HG03097 (cell line): ENCODE measurements at regions not wholly inside any gene's neighbourhood (a gene's known extent, or its start where the extent isn't known, plus 50 kb on each side); places are given as distances from the start of the nearest gene placed in this dataset.

Source experiments
- ATAC-seq: cut with Tn5 transposase; IDR thresholded peaks from one replicate; pipeline ENCODE4 v1.9.1; 2021; ENCODE audit not compliant: unreplicated experiment, low FRiP score

- no peak for ATAC-seq
Measured at GRCh38 chr2:385785-386184, 97.9 kb upstream of the ALKAL2 start.

GRCh38 chr2:385061-385460 is 97.2 kb upstream of the ALKAL2 start:
- ATAC-seq = no peak

GRCh38 chr2:383888-384287 is 96.0 kb upstream of the ALKAL2 start:
- no peak for ATAC-seq

GRCh38 chr2:383178-383577 is 95.3 kb upstream of the ALKAL2 start:
- ATAC-seq = no peak

GRCh38 chr2:382728-383022 is 94.8 kb upstream of the ALKAL2 start:
- no peak for ATAC-seq

- ATAC-seq = no peak
Measured at GRCh38 chr2:381941-382727, 94.2 kb upstream of the ALKAL2 start.

GRCh38 chr2:381181-381580 is 93.3 kb upstream of the ALKAL2 start:
- no peak for ATAC-seq

- ATAC-seq = no peak
Measured at GRCh38 chr2:380772-381171, 92.9 kb upstream of the ALKAL2 start.

- no peak for ATAC-seq
Measured at GRCh38 chr2:380221-380620, 92.3 kb upstream of the ALKAL2 start.

- no peak for ATAC-seq
Measured at GRCh38 chr2:379778-380177, 91.9 kb upstream of the ALKAL2 start.

GRCh38 chr2:378364-378763 is 90.5 kb upstream of the ALKAL2 start:
- ATAC-seq = no peak

- no peak for ATAC-seq
Measured at GRCh38 chr2:377414-377813, 89.5 kb upstream of the ALKAL2 start.

- no peak for ATAC-seq
Measured at GRCh38 chr2:375956-376307, 88.0 kb upstream of the ALKAL2 start.

- ATAC-seq = no peak
Measured at GRCh38 chr2:375270-375955, 87.5 kb upstream of the ALKAL2 start.

GRCh38 chr2:368386-368785 is 80.5 kb upstream of the ALKAL2 start:
- no peak for ATAC-seq

GRCh38 chr2:367246-367645 is 79.4 kb upstream of the ALKAL2 start:
- no peak for ATAC-seq

GRCh38 chr2:366706-367105 is 78.8 kb upstream of the ALKAL2 start:
- ATAC-seq = no peak

GRCh38 chr2:365367-366275 is 77.7 kb upstream of the ALKAL2 start:
- no peak for ATAC-seq

GRCh38 chr2:363824-364470 is 76.1 kb upstream of the ALKAL2 start:
- ATAC-seq = no peak

GRCh38 chr2:362924-363323 is 75.0 kb upstream of the ALKAL2 start:
- ATAC-seq = no peak

GRCh38 chr2:360124-360523 is 72.2 kb upstream of the ALKAL2 start:
- no peak for ATAC-seq
